Hepatocyte (in vitro differentiated cells): ENCODE measurements at regions not wholly inside any gene's neighbourhood (a gene's known extent, or its start where the extent isn't known, plus 50 kb on each side); places are given as distances from the start of the nearest gene placed in this dataset.
A peak's percentile ranks its signal among the peaks of the same experiment; 100 is the strongest.

ENCODE experiments used
- DNase-seq: peaks from one replicate; pipeline ENCODE4 v3.0.0-alpha.2; 2016; ENCODE audit warnings: low spot score
- H2AFZ ChIP-seq: fragments of 200-600 bp; sonication (generic); 2 replicates; pipeline ENCODE4 v1.6.0; 2016; ENCODE audit warnings: antibody characterized with exemption, mild to moderate bottlenecking
- H3K27ac ChIP-seq: fragments of 200-600 bp; sonication (generic); 2 replicates; pipeline ENCODE4 v1.5.1; 2016; ENCODE audit warnings: mild to moderate bottlenecking
- H3K27me3 ChIP-seq: fragments of 200-600 bp; sonication (generic); 2 replicates; pipeline ENCODE4 v1.6.1; 2016
- H3K36me3 ChIP-seq: fragments of 200-600 bp; sonication (generic); replicated peaks from 2 replicates; pipeline ENCODE4 v1.5.1; 2016; ENCODE audit warnings: low read depth; ENCODE audit not compliant: insufficient read depth
- H3K4me1 ChIP-seq: fragments of 200-600 bp; sonication (generic); 2 replicates; pipeline ENCODE4 v1.5.1; 2016; ENCODE audit warnings: mild to moderate bottlenecking, moderate library complexity; ENCODE audit not compliant: insufficient read depth
- H3K4me2 ChIP-seq: fragments of 200-600 bp; sonication (generic); 2 replicates; pipeline ENCODE4 v1.6.0; 2016
- H3K4me3 ChIP-seq: fragments of 200-600 bp; sonication (generic); 2 replicates; pipeline ENCODE4 v1.5.1; 2016; ENCODE audit warnings: mild to moderate bottlenecking
- H3K79me2 ChIP-seq: fragments of 200-600 bp; sonication (generic); 2 replicates; pipeline ENCODE4 v1.6.0; 2017; ENCODE audit warnings: mild to moderate bottlenecking
- H3K9me2 ChIP-seq: fragments of 200-600 bp; sonication (generic); replicated peaks from 2 replicates; pipeline ENCODE4 v1.6.0; 2017; ENCODE audit warnings: mild to moderate bottlenecking; ENCODE audit not compliant: insufficient read depth
- H3K9me3 ChIP-seq: fragments of 200-600 bp; sonication (generic); 2 replicates; pipeline ENCODE4 v1.5.1; 2016; ENCODE audit warnings: low read depth, mild to moderate bottlenecking
- H4K20me1 ChIP-seq: fragments of 200-600 bp; sonication (generic); 2 replicates; pipeline ENCODE4 v1.6.0; 2016; ENCODE audit warnings: mild to moderate bottlenecking; ENCODE audit not compliant: insufficient read depth, poor library complexity, severe bottlenecking
- CTCF ChIP-seq: fragments of 200-600 bp; sonication (generic); IDR thresholded peaks from 2 replicates; pipeline ENCODE4 v1.5.1; 2016; ENCODE audit warnings: antibody characterized with exemption, mild to moderate bottlenecking; ENCODE audit not compliant: poor library complexity
- EZH2 ChIP-seq: fragments of 200-600 bp; sonication (generic); IDR thresholded peaks from 2 replicates; pipeline ENCODE4 v1.6.1; 2016; ENCODE audit warnings: antibody characterized with exemption, mild to moderate bottlenecking, borderline replicate concordance
- EZH2phosphoT487 ChIP-seq: fragments of 200-600 bp; sonication (generic); IDR thresholded peaks from one replicate; pipeline ENCODE4 v1.6.1; 2018; ENCODE audit warnings: antibody characterized with exemption, mild to moderate bottlenecking, low read depth, moderate library complexity; ENCODE audit not compliant: unreplicated experiment, severe bottlenecking
- WGBS: methylation state at CpG from one replicate; pipeline ENCODE4 v1.1.6; 2016; ENCODE audit warnings: low lambda C conversion rate; ENCODE audit errors: missing lambda C conversion rate; 5-methylcytosine and 5-hydroxymethylcytosine counted together

DNA sequence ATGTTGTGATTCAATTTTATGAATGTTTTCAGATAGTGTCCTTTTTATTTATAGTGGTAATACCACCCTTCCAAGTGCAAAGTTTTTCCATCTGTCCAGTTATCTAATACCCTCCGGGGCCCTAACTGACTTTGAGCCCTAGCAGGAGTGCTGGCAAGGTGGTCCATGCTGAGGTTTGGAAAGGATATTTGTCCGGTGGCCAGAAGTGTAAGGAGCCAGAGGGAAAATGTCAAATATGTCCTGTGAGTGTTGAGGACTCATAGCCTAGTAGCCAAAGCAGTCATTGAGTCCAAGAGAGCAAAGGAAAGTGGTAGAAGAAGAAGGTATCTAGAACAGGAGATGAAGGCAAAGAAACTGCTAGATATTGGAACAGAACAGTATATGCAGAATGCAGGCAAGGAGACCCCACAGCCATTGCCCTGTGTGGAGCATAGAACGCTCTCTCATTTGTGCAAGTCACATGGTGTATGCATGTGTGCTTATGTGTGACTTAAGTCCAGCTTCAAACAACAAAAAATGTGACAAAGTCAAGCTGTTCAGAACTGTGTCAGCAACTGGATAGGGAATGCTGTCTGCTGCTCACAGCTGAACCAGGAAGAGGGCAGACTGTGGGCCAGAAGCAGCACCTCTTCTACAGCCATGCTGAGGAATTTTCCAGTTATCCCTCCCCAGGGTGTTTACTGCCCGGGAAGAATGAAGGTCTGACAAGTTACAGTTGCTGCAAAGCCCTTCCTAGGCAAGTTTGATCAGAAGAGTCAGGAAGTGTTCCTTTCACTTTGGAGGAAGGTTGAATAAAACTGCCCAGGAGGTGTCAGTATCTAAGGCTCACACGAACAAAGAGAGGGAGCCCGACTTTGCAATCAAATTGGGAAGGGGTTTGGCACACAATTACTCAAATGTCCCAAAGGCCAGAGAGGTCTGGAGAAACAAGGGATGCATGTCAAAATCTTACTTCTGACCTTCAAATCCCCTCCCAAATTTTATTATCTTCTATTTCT, 463.3 kb upstream of the DMAC1 start:
- Histone ChIP-seq H3K4me3 (no peak overlapping the region), H3K27me3 (no peaks in the 10 kb centered on the region), H3K9me3 (no peaks in the 10 kb centered on the region), H3K36me3 (no peaks in the 10 kb centered on the region), H4K20me1 (no peaks in the 10 kb centered on the region), H3K9me2 (no peaks in the 10 kb centered on the region), H2AFZ (no peak overlapping the region), H3K4me1 (no peaks in the 10 kb centered on the region), H3K79me2 (no peaks in the 10 kb centered on the region), H3K4me2 (peak overlapping the region; percentile 15), H3K27ac (peak overlapping the region; percentile 15)
- WGBS, result 50% methylated on average over 6 of the region's 6 CpGs
- TF ChIP-seq EZH2 (no peak), CTCF (no peak), EZH2phosphoT487 (no peak)
- DNase-seq, result peak; percentile 11

DNA sequence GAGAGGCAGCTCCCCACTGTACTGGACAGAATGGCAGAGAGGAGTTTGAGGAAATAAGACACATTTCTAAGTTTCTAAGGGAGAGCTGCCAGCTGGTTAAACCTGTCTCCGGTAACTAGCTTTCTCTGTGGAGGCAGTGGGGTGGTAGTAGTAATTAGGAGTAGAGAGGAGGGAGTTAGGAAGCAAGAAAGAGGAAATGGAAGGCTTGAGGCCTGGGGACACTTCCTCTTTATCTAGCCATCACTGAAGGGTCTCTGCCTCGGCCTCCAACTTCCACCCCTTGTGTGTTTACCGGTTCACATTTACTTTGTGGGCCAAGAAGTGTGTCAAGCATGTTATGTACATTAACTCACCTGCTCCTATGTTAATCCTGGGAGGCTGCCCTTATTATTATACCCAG, 462.2 kb upstream of the DMAC1 start:
- Histone ChIP-seq H3K27me3 (no peaks in the 10 kb centered on the region), H2AFZ (no peak overlapping the region), H3K4me1 (no peaks in the 10 kb centered on the region), H4K20me1 (no peaks in the 10 kb centered on the region), H3K79me2 (no peaks in the 10 kb centered on the region), H3K4me2 (no peak overlapping the region), H3K9me3 (no peaks in the 10 kb centered on the region), H3K4me3 (no peak overlapping the region), H3K36me3 (no peaks in the 10 kb centered on the region), H3K27ac (no peak overlapping the region), H3K9me2 (no peaks in the 10 kb centered on the region)
- 97% methylated on average over 3 of the region's 3 CpGs for WGBS
- no peak for DNase-seq
- TF ChIP-seq CTCF (no peak), EZH2phosphoT487 (no peak), EZH2 (no peak)

GRCh38 chr9:8259028-8259427, 459.4 kb upstream of the DMAC1 start:
- DNase-seq, result no peak
- no peak for TF ChIP-seq CTCF
- no peak for TF ChIP-seq EZH2phosphoT487
- TF ChIP-seq EZH2, result no peak
- Histone ChIP-seq H3K9me2 (no peaks in the 10 kb centered on the region), H3K9me3 (no peaks in the 10 kb centered on the region), H3K79me2 (no peaks in the 10 kb centered on the region), H2AFZ (no peak overlapping the region), H3K4me3 (no peak overlapping the region), H3K36me3 (no peaks in the 10 kb centered on the region), H4K20me1 (no peaks in the 10 kb centered on the region), H3K27ac (no peak overlapping the region), H3K4me1 (no peaks in the 10 kb centered on the region), H3K4me2 (no peak overlapping the region), H3K27me3 (no peaks in the 10 kb centered on the region)
- WGBS, result 93% methylated on average over 4 of the region's 4 CpGs
